ENCODE measurements at regions not wholly inside any gene's neighbourhood (a gene's known extent, or its start where the extent isn't known, plus 50 kb on each side); places are given as distances from the start of the nearest gene placed in this dataset.
"Not testable (repeated sequence)": the region's sequence is repeated elsewhere in the genome, so short reads cannot be mapped to it uniquely, and the experiment has no call there.

- H3K9me3 ChIP-seq: no peaks in the 10 kb centered on the region
- TF ChIP-seq CTCF (IDR thresholded peaks at IDR 0.05) (no peak), POLR2A (IDR thresholded peaks at IDR 0.05) (no peak)
- no peak overlapping the region for H3K4me3 ChIP-seq
- DNase-seq: no peak
- no peaks in the 10 kb centered on the region for H3K27me3 ChIP-seq
- H3K4me1 ChIP-seq: peaks cover 0 to 4% (median 0%) of the 10 kb centered on the region in 4 donors
- no peaks in the 10 kb centered on the region for H3K36me3 ChIP-seq
- H3K27ac ChIP-seq: no peak overlapping the region
These were observed 87.0 kb upstream of the MSH6 start for GRCh38 chr2:47695800-47696477.

GRCh38 chr2:47694451-47694850, 88.5 kb upstream of the MSH6 start:
- not testable (repeated sequence) for H3K4me1 ChIP-seq, DNase-seq, H3K4me3 ChIP-seq, H3K36me3 ChIP-seq, H3K27ac ChIP-seq, H3K9me3 ChIP-seq, H3K27me3 ChIP-seq

GRCh38 chr2:47690706-47691325, 92.1 kb upstream of the MSH6 start:
- not testable (repeated sequence) for H3K27me3 ChIP-seq, DNase-seq, H3K27ac ChIP-seq, H3K9me3 ChIP-seq, H3K4me1 ChIP-seq, H3K4me3 ChIP-seq, H3K36me3 ChIP-seq

GRCh38 chr2:47690132-47690531, 92.8 kb upstream of the MSH6 start:
- TF ChIP-seq POLR2A (IDR thresholded peaks at IDR 0.05): no peak
- TF ChIP-seq CTCF (IDR thresholded peaks at IDR 0.05): no peak
- H3K27ac ChIP-seq: no peak overlapping the region

GRCh38 chr2:47689118-47689517, 93.8 kb upstream of the MSH6 start:
- H3K4me1 ChIP-seq, DNase-seq, H3K9me3 ChIP-seq, H3K36me3 ChIP-seq, H3K4me3 ChIP-seq, H3K27ac ChIP-seq, H3K27me3 ChIP-seq: not testable (repeated sequence)

More at GRCh38 chr2:47690132-47690531, 92.8 kb upstream of the MSH6 start:
- DNase-seq: no peak
- Histone ChIP-seq H3K4me3 (no peak overlapping the region), H3K27me3 (no peaks in the 10 kb centered on the region), H3K4me1 (peaks cover 0 to 3% (median 0%) of the 10 kb centered on the region in 4 donors), H3K9me3 (peaks cover 0 to 4% (median 0%) of the 10 kb centered on the region in 4 donors), H3K36me3 (no peaks in the 10 kb centered on the region)

- Histone ChIP-seq H3K9me3 (peaks cover 0 to 4% (median 0%) of the 10 kb centered on the region in 4 donors), H3K27me3 (no peaks in the 10 kb centered on the region), H3K4me1 (no peaks in the 10 kb centered on the region), H3K36me3 (no peaks in the 10 kb centered on the region), H3K4me3 (no peak overlapping the region), H3K27ac (no peak overlapping the region)
- TF ChIP-seq CTCF (IDR thresholded peaks at IDR 0.05): no peak
- TF ChIP-seq POLR2A (IDR thresholded peaks at IDR 0.05): no peak
- no peak for DNase-seq
These were observed 94.4 kb upstream of the MSH6 start for GRCh38 chr2:47688561-47688960.

- no peak for TF ChIP-seq CTCF (IDR thresholded peaks at IDR 0.05)
- no peak for TF ChIP-seq POLR2A (IDR thresholded peaks at IDR 0.05)
- Histone ChIP-seq H3K27ac (no peak overlapping the region), H3K4me3 (no peak overlapping the region), H3K36me3 (no peaks in the 10 kb centered on the region), H3K27me3 (no peaks in the 10 kb centered on the region), H3K9me3 (peaks cover 0 to 4% (median 0%) of the 10 kb centered on the region in 4 donors), H3K4me1 (no peaks in the 10 kb centered on the region)
- no peak for DNase-seq
These were observed 95.1 kb upstream of the MSH6 start for GRCh38 chr2:47687856-47688255.
